Mesendoderm (in vitro differentiated cells): ENCODE measurements at regions not wholly inside any gene's neighbourhood (a gene's known extent, or its start where the extent isn't known, plus 50 kb on each side); places are given as distances from the start of the nearest gene placed in this dataset.

Source experiments
- DNase-seq: peaks from one replicate; pipeline ENCODE4 v3.0.0; 2013
- H2AK5ac ChIP-seq: 2 replicates; pipeline ENCODE4 v1.6.1; 2013; ENCODE audit warnings: low read length, inconsistent platforms
- H2BK120ac ChIP-seq: 2 replicates; pipeline ENCODE4 v1.6.1; 2013; ENCODE audit warnings: low read depth, mild to moderate bottlenecking, low read length, moderate library complexity, mixed read lengths
- H2BK15ac ChIP-seq: replicated peaks from 2 replicates; pipeline ENCODE4 v1.6.1; 2013; ENCODE audit warnings: low read depth, mild to moderate bottlenecking, moderate library complexity
- H2BK5ac ChIP-seq: 2 replicates; pipeline ENCODE4 v1.6.1; 2013; ENCODE audit warnings: low read length, inconsistent platforms
- H3K18ac ChIP-seq: 2 replicates; pipeline ENCODE4 v1.6.1; 2013; ENCODE audit warnings: mild to moderate bottlenecking, low read length, mixed read lengths
- H3K23ac ChIP-seq: one replicate; pipeline ENCODE4 v1.6.1; 2013; ENCODE audit warnings: low read length
- H3K27ac ChIP-seq: 2 replicates; pipeline ENCODE4 v1.5.1; 2013; ENCODE audit warnings: low read depth, mild to moderate bottlenecking, inconsistent platforms, low read length, moderate library complexity
- H3K27me3 ChIP-seq: 2 replicates; pipeline ENCODE4 v1.6.1; 2013; ENCODE audit warnings: low read length, control low read depth, mild to moderate bottlenecking, inconsistent platforms; ENCODE audit not compliant: insufficient read depth, poor library complexity
- H3K36me3 ChIP-seq: 2 replicates; pipeline ENCODE4 v1.6.1; 2013; ENCODE audit warnings: low read length, inconsistent platforms; ENCODE audit not compliant: control insufficient read depth, insufficient read depth
- H3K4ac ChIP-seq: one replicate; pipeline ENCODE4 v1.6.1; 2013; ENCODE audit warnings: low read depth, mild to moderate bottlenecking, low read length, moderate library complexity
- H3K4me1 ChIP-seq: 2 replicates; pipeline ENCODE4 v1.6.1; 2013; ENCODE audit warnings: low read depth, low read length, inconsistent platforms; ENCODE audit not compliant: control insufficient read depth
- H3K4me2 ChIP-seq: 2 replicates; pipeline ENCODE4 v1.6.1; 2013; ENCODE audit warnings: low read length
- H3K4me3 ChIP-seq: 2 replicates; pipeline ENCODE4 v1.5.1; 2013; ENCODE audit warnings: mild to moderate bottlenecking, low read length
- H3K56ac ChIP-seq: one replicate; pipeline ENCODE4 v1.6.1; 2013; ENCODE audit warnings: low read length
- H3K79me1 ChIP-seq: 2 replicates; pipeline ENCODE4 v1.6.1; 2013; ENCODE audit warnings: low read length, inconsistent platforms
- H3K79me2 ChIP-seq: 2 replicates; pipeline ENCODE4 v1.6.1; 2013; ENCODE audit warnings: mild to moderate bottlenecking, low read length; ENCODE audit not compliant: control insufficient read depth, insufficient read depth
- H3K9ac ChIP-seq: 2 replicates; pipeline ENCODE4 v1.6.1; 2013; ENCODE audit warnings: low read length, inconsistent platforms
- H4K5ac ChIP-seq: one replicate; pipeline ENCODE4 v1.6.1; 2013; ENCODE audit warnings: low read length
- H4K8ac ChIP-seq: one replicate; pipeline ENCODE4 v1.6.1; 2013; ENCODE audit warnings: low read depth, mild to moderate bottlenecking, control low read depth, low read length, moderate library complexity
- WGBS: extraction: QIAGEN DNeasy Blood & Tissue Kit; methylation state at CpG from one replicate; pipeline ENCODE4 v1.1.7; 2013; ENCODE audit warnings: low lambda C conversion rate, missing lambda C conversion rate; ENCODE audit not compliant: insufficient coverage; ENCODE audit errors: extremely low coverage; 5-methylcytosine and 5-hydroxymethylcytosine counted together

DNA sequence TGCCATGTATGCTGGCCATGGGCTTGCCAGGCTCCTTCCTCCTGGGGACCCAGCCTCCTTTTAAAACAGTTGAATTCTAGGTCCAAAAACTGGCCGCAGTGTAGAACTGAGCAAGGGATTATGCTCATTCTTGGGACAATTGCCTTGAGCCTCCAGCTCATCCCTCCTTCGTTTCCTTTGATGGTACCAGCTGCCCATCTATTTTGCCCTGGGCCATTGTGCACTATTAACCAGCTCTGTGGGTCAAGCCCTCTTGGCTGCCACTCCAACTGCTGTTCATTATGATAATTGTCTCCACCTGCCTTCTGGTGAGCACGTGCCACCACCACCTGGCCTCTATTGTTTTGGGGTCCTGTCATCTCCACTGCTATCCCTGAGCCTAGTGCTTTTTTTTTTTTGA, 75.8 kb upstream of the SYN2 start:
- H3K23ac ChIP-seq, result no peak overlapping the region
- H3K4me1 ChIP-seq, result no peaks in the 10 kb centered on the region
- no peak overlapping the region for H2BK15ac ChIP-seq
- H3K4ac ChIP-seq, result no peak overlapping the region
- H2AK5ac ChIP-seq, result no peak overlapping the region
- H3K27ac ChIP-seq, result no peak overlapping the region
- H2BK120ac ChIP-seq, result no peak overlapping the region
- H3K9ac ChIP-seq, result no peak overlapping the region
- no peak overlapping the region for H4K8ac ChIP-seq
- no peaks in the 10 kb centered on the region for H3K27me3 ChIP-seq
- H3K18ac ChIP-seq, result no peak overlapping the region
- no CpG with 5 or more reads among the region's 3 CpGs for WGBS
- H3K4me3 ChIP-seq, result no peak overlapping the region
- H3K36me3 ChIP-seq, result no peaks in the 10 kb centered on the region
- H3K79me2 ChIP-seq, result no peaks in the 10 kb centered on the region
- H4K5ac ChIP-seq, result no peak overlapping the region
- no peak overlapping the region for H2BK5ac ChIP-seq
- H3K79me1 ChIP-seq, result no peaks in the 10 kb centered on the region
- no peak overlapping the region for H3K4me2 ChIP-seq
- no peak for DNase-seq
- H3K56ac ChIP-seq, result no peak overlapping the region

DNA sequence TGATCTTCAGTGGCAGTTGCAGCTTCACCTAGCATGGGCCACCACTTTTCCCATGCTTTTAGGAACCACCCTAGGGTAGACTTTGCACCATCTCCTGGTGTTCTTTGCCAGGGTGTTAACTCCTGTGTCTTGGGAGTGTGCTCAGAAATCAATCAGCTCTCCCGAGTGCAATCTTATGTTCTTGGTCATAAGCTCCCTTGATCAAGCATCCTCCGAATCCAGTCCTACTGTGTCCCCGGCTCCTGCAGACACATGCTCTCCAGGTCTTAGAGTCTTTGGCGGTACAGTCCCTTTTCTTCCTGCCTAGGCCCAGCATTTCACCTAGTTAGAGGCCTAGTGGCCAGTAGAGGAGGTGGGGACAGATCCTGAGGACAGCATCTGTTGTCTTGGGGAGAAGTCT, 74.7 kb upstream of the SYN2 start:
- no CpG with 5 or more reads among the region's 4 CpGs for WGBS
- no peak overlapping the region for H3K18ac ChIP-seq
- H3K9ac ChIP-seq, result no peak overlapping the region
- H3K56ac ChIP-seq, result no peak overlapping the region
- H3K4me3 ChIP-seq, result no peak overlapping the region
- H3K27me3 ChIP-seq, result no peaks in the 10 kb centered on the region
- no peak overlapping the region for H4K5ac ChIP-seq
- no peak overlapping the region for H4K8ac ChIP-seq
- no peaks in the 10 kb centered on the region for H3K79me1 ChIP-seq
- H2BK15ac ChIP-seq, result no peak overlapping the region
- no peak overlapping the region for H3K4ac ChIP-seq
- no peak overlapping the region for H3K4me2 ChIP-seq
- no peak overlapping the region for H2AK5ac ChIP-seq
- H2BK5ac ChIP-seq, result no peak overlapping the region
- H3K23ac ChIP-seq, result no peak overlapping the region
- no peak for DNase-seq
- no peaks in the 10 kb centered on the region for H3K36me3 ChIP-seq
- no peaks in the 10 kb centered on the region for H3K4me1 ChIP-seq
- H2BK120ac ChIP-seq, result no peak overlapping the region
- no peaks in the 10 kb centered on the region for H3K79me2 ChIP-seq
- H3K27ac ChIP-seq, result no peak overlapping the region

DNA sequence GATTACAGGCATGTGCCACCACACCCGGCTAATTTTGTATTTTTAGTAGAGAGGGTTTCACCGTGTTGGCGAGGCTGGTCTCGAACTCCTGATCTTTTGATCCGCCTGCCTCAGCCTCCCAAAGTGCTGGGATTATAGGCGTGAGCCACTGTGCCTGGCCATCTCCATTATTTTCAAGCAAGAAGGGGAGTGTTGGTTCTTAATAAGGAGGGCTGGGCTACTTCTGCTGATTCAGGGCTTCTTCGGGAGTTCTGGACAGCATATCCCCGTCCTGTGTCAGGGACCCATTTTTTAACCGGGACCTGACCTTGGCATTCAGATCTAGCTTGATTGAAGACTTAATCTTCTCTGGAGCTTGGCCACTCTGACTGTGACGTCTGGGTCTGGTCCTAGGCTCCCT, 74.1 kb upstream of the SYN2 start:
- Histone ChIP-seq H2AK5ac (no peak overlapping the region), H3K4me1 (no peaks in the 10 kb centered on the region), H3K56ac (no peak overlapping the region), H2BK5ac (no peak overlapping the region), H3K79me1 (no peaks in the 10 kb centered on the region), H3K27me3 (no peaks in the 10 kb centered on the region), H3K4ac (no peak overlapping the region), H2BK15ac (no peak overlapping the region), H3K27ac (no peak overlapping the region), H3K4me2 (no peak overlapping the region), H3K9ac (no peak overlapping the region), H3K36me3 (no peaks in the 10 kb centered on the region), H4K8ac (no peak overlapping the region), H3K4me3 (no peak overlapping the region), H4K5ac (no peak overlapping the region), H3K79me2 (no peaks in the 10 kb centered on the region), H2BK120ac (no peak overlapping the region), H3K18ac (no peak overlapping the region), H3K23ac (no peak overlapping the region)
- WGBS, result no CpG with 5 or more reads among the region's 10 CpGs
- no peak for DNase-seq

DNA sequence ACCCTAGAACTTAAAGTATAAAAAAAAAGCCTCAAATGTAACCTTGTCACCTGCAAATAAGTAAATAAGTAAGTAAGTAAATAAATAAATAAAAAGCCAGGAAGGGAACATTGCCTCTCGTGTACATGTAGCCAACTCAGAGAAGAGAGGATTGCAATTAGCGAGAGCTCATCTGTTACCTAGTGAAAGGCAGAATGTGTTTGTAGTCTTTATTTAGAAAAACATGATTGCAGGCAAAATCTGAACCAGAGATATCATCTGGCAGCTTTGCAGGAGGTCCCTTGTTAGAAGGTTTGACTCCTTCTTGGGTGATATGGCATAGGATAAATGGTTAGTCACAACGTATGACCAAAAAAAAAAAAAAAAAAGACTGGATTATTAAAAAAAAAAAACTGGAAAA, 71.6 kb upstream of the SYN2 start:
- no peak overlapping the region for H4K8ac ChIP-seq
- H2BK5ac ChIP-seq, result no peak overlapping the region
- H3K4me2 ChIP-seq, result no peak overlapping the region
- WGBS, result no CpG with 5 or more reads among the region's 3 CpGs
- H3K18ac ChIP-seq, result no peak overlapping the region
- no peak overlapping the region for H3K56ac ChIP-seq
- no peaks in the 10 kb centered on the region for H3K79me1 ChIP-seq
- H3K36me3 ChIP-seq, result no peaks in the 10 kb centered on the region
- no peak overlapping the region for H3K4ac ChIP-seq
- no peak overlapping the region for H2BK15ac ChIP-seq
- no peak overlapping the region for H3K9ac ChIP-seq
- no peak overlapping the region for H3K23ac ChIP-seq
- no peaks in the 10 kb centered on the region for H3K27me3 ChIP-seq
- H3K4me3 ChIP-seq, result no peak overlapping the region
- H2BK120ac ChIP-seq, result no peak overlapping the region
- H3K79me2 ChIP-seq, result no peaks in the 10 kb centered on the region
- no peaks in the 10 kb centered on the region for H3K4me1 ChIP-seq
- no peak overlapping the region for H4K5ac ChIP-seq
- H3K27ac ChIP-seq, result no peak overlapping the region
- DNase-seq, result no peak
- H2AK5ac ChIP-seq, result no peak overlapping the region

DNA sequence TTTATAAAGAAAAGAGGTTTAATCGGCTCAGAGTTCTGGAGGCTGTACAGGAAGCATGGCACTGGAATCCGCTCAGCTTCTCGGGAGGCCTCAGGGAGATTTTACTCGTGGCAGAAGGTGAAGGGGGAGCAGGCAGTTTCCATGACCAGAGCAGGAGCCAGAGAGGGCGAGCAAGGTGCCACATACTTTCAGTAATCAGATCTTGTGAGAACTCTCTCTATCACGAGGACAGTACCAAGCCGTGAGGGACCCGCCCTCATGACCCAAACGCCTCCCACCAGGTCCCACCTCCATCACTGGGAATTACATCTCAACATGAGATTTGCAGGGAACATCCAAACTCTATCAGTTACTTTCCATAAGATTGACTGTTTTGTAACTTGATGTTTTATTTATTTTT, 70.7 kb upstream of the SYN2 start:
- no peak overlapping the region for H3K18ac ChIP-seq
- no peak overlapping the region for H3K23ac ChIP-seq
- no CpG with 5 or more reads among the region's 9 CpGs for WGBS

DNA sequence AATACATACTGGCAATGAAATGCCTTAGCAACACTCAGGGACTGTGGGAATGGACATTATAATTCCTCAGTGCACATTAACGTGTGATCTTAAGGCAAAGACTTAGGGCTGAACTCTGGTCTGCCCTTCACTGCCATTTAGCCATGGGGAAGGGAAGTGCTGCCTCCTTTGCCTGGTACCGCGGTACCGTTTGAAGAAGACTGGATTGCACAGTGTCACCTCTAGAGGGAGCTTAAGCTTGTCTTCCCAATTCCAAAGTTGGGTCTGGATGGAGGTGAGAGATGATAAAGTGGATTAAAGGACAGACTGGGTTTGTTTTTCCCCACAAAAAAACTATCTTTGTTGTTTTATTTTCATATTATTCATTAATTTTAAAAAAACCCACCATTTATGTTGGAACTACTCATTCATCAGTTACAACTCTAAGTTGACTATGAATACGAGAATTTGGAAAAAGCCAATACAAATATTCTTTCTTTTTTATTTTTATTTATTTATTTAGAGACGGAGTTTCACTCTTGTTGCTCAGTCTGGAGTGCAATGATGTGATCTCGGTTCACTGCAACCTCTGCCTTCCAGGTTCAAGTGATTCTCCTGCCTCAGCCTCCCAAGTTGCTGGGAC, 60.0 kb upstream of the SYN2 start:
- no peak overlapping the region for H2AK5ac ChIP-seq
- H4K8ac ChIP-seq, result no peak overlapping the region
- no peak overlapping the region for H2BK120ac ChIP-seq
- peak; percentile 81 for DNase-seq
- H2BK5ac ChIP-seq, result no peak overlapping the region
- H3K36me3 ChIP-seq, result no peaks in the 10 kb centered on the region
- H3K79me1 ChIP-seq, result no peaks in the 10 kb centered on the region
- no peak overlapping the region for H3K27ac ChIP-seq
- H3K4ac ChIP-seq, result no peak overlapping the region
- H3K79me2 ChIP-seq, result no peaks in the 10 kb centered on the region
- no peaks in the 10 kb centered on the region for H3K27me3 ChIP-seq
- no CpG with 5 or more reads among the region's 7 CpGs for WGBS
- no peak overlapping the region for H3K4me3 ChIP-seq
- H3K18ac ChIP-seq, result no peak overlapping the region
- no peak overlapping the region for H3K9ac ChIP-seq
- H2BK15ac ChIP-seq, result no peak overlapping the region
- no peaks in the 10 kb centered on the region for H3K4me1 ChIP-seq
- H4K5ac ChIP-seq, result no peak overlapping the region
- no peak overlapping the region for H3K56ac ChIP-seq
- no peak overlapping the region for H3K4me2 ChIP-seq
- H3K23ac ChIP-seq, result no peak overlapping the region

More for the DNA sequence above, 70.7 kb upstream of the SYN2 start:
- Histone ChIP-seq H3K4me3 (no peak overlapping the region), H3K4me2 (no peak overlapping the region), H2BK5ac (no peak overlapping the region), H2AK5ac (no peak overlapping the region), H3K4me1 (no peaks in the 10 kb centered on the region), H3K4ac (no peak overlapping the region), H3K27me3 (no peaks in the 10 kb centered on the region), H3K27ac (no peak overlapping the region), H3K9ac (no peak overlapping the region), H3K79me1 (no peaks in the 10 kb centered on the region), H3K79me2 (no peaks in the 10 kb centered on the region), H4K5ac (no peak overlapping the region), H4K8ac (no peak overlapping the region), H2BK120ac (no peak overlapping the region), H3K36me3 (no peaks in the 10 kb centered on the region), H2BK15ac (no peak overlapping the region), H3K56ac (no peak overlapping the region)
- DNase-seq, result peak; percentile 31
